Skeletal muscle tissue (tissue), 3 donors: ENCODE measurements at regions not wholly inside any gene's neighbourhood (a gene's known extent, or its start where the extent isn't known, plus 50 kb on each side); places are given as distances from the start of the nearest gene placed in this dataset.
"Not testable (repeated sequence)": the region's sequence is repeated elsewhere in the genome, so short reads cannot be mapped to it uniquely, and the experiment has no call there.

ENCODE experiments used
- H3K27ac ChIP-seq: one replicate; pipeline ENCODE4 v1.7.0; 2013; ENCODE audit warnings: mild to moderate bottlenecking, low read depth, low read length, inconsistent platforms
- H3K27me3 ChIP-seq, 3 donors: one replicate each; pipeline ENCODE4 v1.7.0; 2013; ENCODE audit warnings: low read length in 3 of 3; ENCODE audit not compliant: control insufficient read depth in 3 of 3, insufficient read depth in 3 of 3
- H3K36me3 ChIP-seq, 3 donors: one replicate each; pipeline ENCODE4 v1.7.0; 2013; ENCODE audit warnings: low read length in 3 of 3; ENCODE audit not compliant: control insufficient read depth in 3 of 3, insufficient read depth in 3 of 3
- H3K4me1 ChIP-seq, 3 donors: one replicate each; pipeline ENCODE4 v1.7.0; 2013; ENCODE audit warnings: low read length in 3 of 3, mild to moderate bottlenecking in 3 of 3; ENCODE audit not compliant: control insufficient read depth in 3 of 3, insufficient read depth in 3 of 3
- H3K4me3 ChIP-seq, 3 donors: one replicate each; pipeline ENCODE4 v1.7.0; 2013; ENCODE audit warnings: low read length in 3 of 3
- H3K9ac ChIP-seq, 3 donors: one replicate each; pipeline ENCODE4 v1.7.0; 2013; ENCODE audit warnings: low read length in 3 of 3, mild to moderate bottlenecking in 3 of 3, moderate library complexity in 2 of 3, low read depth in 1 of 3
- H3K9me3 ChIP-seq, 3 donors: one replicate each; pipeline ENCODE4 v1.7.0; 2013; ENCODE audit warnings: low read length in 3 of 3; ENCODE audit not compliant: control insufficient read depth in 3 of 3
- donor health status: Osteomylitis.

GRCh38 chr22:11616811-11617210, 3911.2 kb upstream of the OR11H1 start:
- Histone ChIP-seq H3K9ac (no peak overlapping the region), H3K4me3 (no peak overlapping the region), H3K27ac (no peak overlapping the region), H3K36me3 (no peaks in the 10 kb centered on the region), H3K4me1 (no peaks in the 10 kb centered on the region), H3K27me3 (no peaks in the 10 kb centered on the region), H3K9me3 (peaks cover 3 to 10% (median 9%) of the 10 kb centered on the region in 3 donors)

GRCh38 chr22:11618322-11618662, 3909.7 kb upstream of the OR11H1 start:
- H3K27ac ChIP-seq, H3K4me3 ChIP-seq, H3K27me3 ChIP-seq, H3K9ac ChIP-seq, H3K4me1 ChIP-seq, H3K9me3 ChIP-seq, H3K36me3 ChIP-seq: not testable (repeated sequence)

- H3K36me3 ChIP-seq, H3K9me3 ChIP-seq, H3K9ac ChIP-seq, H3K27me3 ChIP-seq, H3K27ac ChIP-seq, H3K4me1 ChIP-seq, H3K4me3 ChIP-seq: not testable (repeated sequence)
These were observed 3909.3 kb upstream of the OR11H1 start for GRCh38 chr22:11618688-11619087.

GRCh38 chr22:11620921-11621762, 3906.8 kb upstream of the OR11H1 start:
- not testable (repeated sequence) for H3K9me3 ChIP-seq

GRCh38 chr22:11622774-11623173, 3905.2 kb upstream of the OR11H1 start:
- not testable (repeated sequence) for H3K4me1 ChIP-seq, H3K9ac ChIP-seq, H3K9me3 ChIP-seq, H3K4me3 ChIP-seq, H3K36me3 ChIP-seq, H3K27me3 ChIP-seq, H3K27ac ChIP-seq

More at GRCh38 chr22:11620921-11621762, 3906.8 kb upstream of the OR11H1 start:
- H3K4me1 ChIP-seq, H3K27ac ChIP-seq, H3K36me3 ChIP-seq, H3K27me3 ChIP-seq, H3K9ac ChIP-seq, H3K4me3 ChIP-seq: not testable (repeated sequence)

GRCh38 chr22:11625711-11626421, 3902.1 kb upstream of the OR11H1 start:
- not testable (repeated sequence) for H3K4me3 ChIP-seq, H3K4me1 ChIP-seq, H3K36me3 ChIP-seq, H3K27me3 ChIP-seq, H3K9ac ChIP-seq, H3K27ac ChIP-seq
- peaks cover 4 to 14% (median 6%) of the 10 kb centered on the region in 3 donors for H3K9me3 ChIP-seq

- peaks cover 3 to 12% (median 6%) of the 10 kb centered on the region in 3 donors for H3K9me3 ChIP-seq
- no peaks in the 10 kb centered on the region for H3K36me3 ChIP-seq
- no peak overlapping the region for H3K27ac ChIP-seq
- H3K9ac ChIP-seq, result no peak overlapping the region
- no peaks in the 10 kb centered on the region for H3K27me3 ChIP-seq
- no peaks in the 10 kb centered on the region for H3K4me1 ChIP-seq
- no peak overlapping the region for H3K4me3 ChIP-seq
These were observed 3901.6 kb upstream of the OR11H1 start for GRCh38 chr22:11626422-11626773.

GRCh38 chr22:11627036-11627435, 3901.0 kb upstream of the OR11H1 start:
- not testable (repeated sequence) for H3K27me3 ChIP-seq, H3K27ac ChIP-seq, H3K4me3 ChIP-seq, H3K9ac ChIP-seq, H3K4me1 ChIP-seq, H3K36me3 ChIP-seq
- peaks cover 3 to 12% (median 6%) of the 10 kb centered on the region in 3 donors for H3K9me3 ChIP-seq

- H3K9ac ChIP-seq, result no peak overlapping the region
- H3K4me1 ChIP-seq, result no peaks in the 10 kb centered on the region
- H3K4me3 ChIP-seq, result no peak overlapping the region
- H3K9me3 ChIP-seq, result peaks cover 3 to 12% (median 6%) of the 10 kb centered on the region in 3 donors
- no peak overlapping the region for H3K27ac ChIP-seq
- no peaks in the 10 kb centered on the region for H3K36me3 ChIP-seq
- no peaks in the 10 kb centered on the region for H3K27me3 ChIP-seq
These were observed 3900.6 kb upstream of the OR11H1 start for GRCh38 chr22:11627436-11627797.

GRCh38 chr22:11627798-11628650, 3900.0 kb upstream of the OR11H1 start:
- no peaks in the 10 kb centered on the region for H3K27me3 ChIP-seq
- H3K36me3 ChIP-seq, result no peaks in the 10 kb centered on the region
- H3K4me1 ChIP-seq, result no peaks in the 10 kb centered on the region
- H3K9ac ChIP-seq, result no peak overlapping the region
- H3K9me3 ChIP-seq, result peaks cover 2 to 12% (median 6%) of the 10 kb centered on the region in 3 donors
- H3K4me3 ChIP-seq, result peak overlapping the region in 1 of 3 donors; percentile 9
- H3K27ac ChIP-seq, result no peak overlapping the region
